HG02870 (cell line): ENCODE measurements at regions not wholly inside any gene's neighbourhood (a gene's known extent, or its start where the extent isn't known, plus 50 kb on each side); places are given as distances from the start of the nearest gene placed in this dataset.

Experiments
- ATAC-seq: cut with Tn5 transposase; IDR thresholded peaks from one replicate; pipeline ENCODE4 v1.9.1; 2021; ENCODE audit warnings: mild to moderate bottlenecking, moderate library complexity; ENCODE audit not compliant: unreplicated experiment

GRCh38 chr1:222301652-222302051 lies 246.3 kb downstream of the HHIPL2 start:
- ATAC-seq, result no peak

- no peak for ATAC-seq
These were observed 248.4 kb downstream of the HHIPL2 start for GRCh38 chr1:222299524-222299923.

- no peak for ATAC-seq
These were observed 257.0 kb downstream of the HHIPL2 start for GRCh38 chr1:222290866-222291265.

- no peak for ATAC-seq
These were observed 259.9 kb downstream of the HHIPL2 start for GRCh38 chr1:222288053-222288452.

- no peak for ATAC-seq
These were observed 261.9 kb downstream of the HHIPL2 start for GRCh38 chr1:222286011-222286410.

- no peak for ATAC-seq
These were observed 262.4 kb downstream of the HHIPL2 start for GRCh38 chr1:222285526-222285925.

GRCh38 chr1:222284466-222284865 lies 263.4 kb downstream of the HHIPL2 start:
- no peak for ATAC-seq

GRCh38 chr1:222283147-222283768 lies 264.6 kb downstream of the HHIPL2 start:
- ATAC-seq, result no peak

- ATAC-seq, result no peak
These were observed 268.3 kb downstream of the HHIPL2 start for GRCh38 chr1:222279591-222279990.

GRCh38 chr1:222278501-222278900 lies 269.4 kb downstream of the HHIPL2 start:
- no peak for ATAC-seq

- ATAC-seq, result no peak
These were observed 272.0 kb downstream of the HHIPL2 start for GRCh38 chr1:222275729-222276465.

- ATAC-seq, result no peak
These were observed 272.7 kb downstream of the HHIPL2 start for GRCh38 chr1:222275001-222275728.

- ATAC-seq, result no peak
These were observed 281.4 kb downstream of the HHIPL2 start for GRCh38 chr1:222266223-222267196.

GRCh38 chr1:222263791-222264190 lies 284.1 kb downstream of the HHIPL2 start:
- ATAC-seq, result no peak

- no peak for ATAC-seq
These were observed 290.9 kb downstream of the HHIPL2 start for GRCh38 chr1:222257027-222257426.

GRCh38 chr1:222256058-222256457 lies 291.8 kb downstream of the HHIPL2 start:
- no peak for ATAC-seq

GRCh38 chr1:222252788-222253187 lies 295.1 kb downstream of the HHIPL2 start:
- ATAC-seq, result no peak

- no peak for ATAC-seq
These were observed 296.1 kb downstream of the HHIPL2 start for GRCh38 chr1:222251847-222252246.

GRCh38 chr1:222250376-222250775 lies 297.5 kb downstream of the HHIPL2 start:
- no peak for ATAC-seq

GRCh38 chr1:222247811-222248310 lies 300.0 kb downstream of the HHIPL2 start:
- ATAC-seq, result no peak

GRCh38 chr1:222247081-222247480 lies 300.8 kb downstream of the HHIPL2 start:
- ATAC-seq, result no peak
